AG04449 (cell line): ENCODE measurements at regions not wholly inside any gene's neighbourhood (a gene's known extent, or its start where the extent isn't known, plus 50 kb on each side); places are given as distances from the start of the nearest gene placed in this dataset.

Experiments
- CTCF ChIA-PET: fragments of 350-600 bp; formaldehyde crosslinking; extraction: SDS; loops from one replicate; lab custom pipeline; 2021; ENCODE audit warnings: antibody characterized with exemption; lab: Yijun Ruan, JAX
- POLR2A ChIA-PET: fragments of 400-600, 350-600 bp; formaldehyde crosslinking; extraction: SDS; loops from one replicate; lab custom pipeline; 2020; ENCODE audit warnings: antibody characterized with exemption, inconsistent platforms; lab: Yijun Ruan, JAX
- DNase-seq: peaks from one replicate; pipeline ENCODE4 v3.0.0-alpha.2; 2010; ENCODE audit warnings: low read depth, low spot score
- H3K4me3 ChIP-seq: 2 replicates; pipeline ENCODE4 v1.5.1; 2011; ENCODE audit warnings: low read depth, mild to moderate bottlenecking, control low read depth, low read length
- CTCF ChIP-seq: IDR thresholded peaks from one replicate; pipeline ENCODE4 v1.5.1; 2011; ENCODE audit warnings: mild to moderate bottlenecking, moderate library complexity, low read length, control low read depth, inconsistent platforms; ENCODE audit not compliant: insufficient read depth; ENCODE audit errors: missing control alignments

GRCh38 chr11:121757480-121758125, 304.8 kb upstream of the SORL1-AS1 start:
- ChIA-PET POLR2A (no interaction called here), CTCF (interaction anchor here (1.8 kb wide), 1 partner anchor 102 kb away, joined by 4 read pairs; no protein-coding TSS in a partner anchor)
- no peak for DNase-seq
- no peak for TF ChIP-seq CTCF
- no peak overlapping the region for H3K4me3 ChIP-seq

- ChIA-PET POLR2A (interaction anchor here (0.6 kb wide), 1 partner anchor 34 kb away, joined by 3 read pairs; no protein-coding TSS in a partner anchor), CTCF (interaction anchor here (1.4 to 1.8 kb wide), 2 partner anchors 22 to 101 kb away, joined by 3 to 4 read pairs; no protein-coding TSS in a partner anchor)
- TF ChIP-seq CTCF, result no peak
These were observed 303.1 kb upstream of the SORL1-AS1 start for GRCh38 chr11:121755906-121756305.

DNA sequence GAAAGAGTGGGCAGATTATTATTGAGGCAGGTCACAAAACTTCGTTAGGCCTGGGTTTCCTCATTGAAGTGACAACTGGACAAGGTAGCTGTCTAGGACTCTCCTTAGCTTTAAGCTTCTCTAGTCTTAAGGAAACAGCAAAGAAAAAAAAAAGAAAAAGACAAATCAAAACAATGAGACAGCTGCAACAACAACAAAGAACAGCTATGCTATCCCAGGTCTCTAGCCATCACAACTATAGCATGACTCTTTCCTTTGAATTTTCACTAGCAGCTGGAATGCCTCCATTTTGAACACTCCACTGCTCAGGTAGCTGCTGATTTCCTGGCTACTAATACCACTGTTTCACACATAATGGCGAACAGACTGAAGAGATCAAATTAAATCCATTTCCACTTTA, 302.4 kb upstream of the SORL1-AS1 start:
- ChIA-PET CTCF (interaction anchor here (0.8 to 1.7 kb wide), 3 partner anchors 9 to 22 kb away, joined by 3 to 8 read pairs (median 3); no protein-coding TSS in a partner anchor), POLR2A (no interaction called here)
- no peak for DNase-seq
- no peak overlapping the region for H3K4me3 ChIP-seq
- no peak for TF ChIP-seq CTCF

More at GRCh38 chr11:121755906-121756305, 303.1 kb upstream of the SORL1-AS1 start:
- DNase-seq, result no peak
- H3K4me3 ChIP-seq, result no peak overlapping the region

DNA sequence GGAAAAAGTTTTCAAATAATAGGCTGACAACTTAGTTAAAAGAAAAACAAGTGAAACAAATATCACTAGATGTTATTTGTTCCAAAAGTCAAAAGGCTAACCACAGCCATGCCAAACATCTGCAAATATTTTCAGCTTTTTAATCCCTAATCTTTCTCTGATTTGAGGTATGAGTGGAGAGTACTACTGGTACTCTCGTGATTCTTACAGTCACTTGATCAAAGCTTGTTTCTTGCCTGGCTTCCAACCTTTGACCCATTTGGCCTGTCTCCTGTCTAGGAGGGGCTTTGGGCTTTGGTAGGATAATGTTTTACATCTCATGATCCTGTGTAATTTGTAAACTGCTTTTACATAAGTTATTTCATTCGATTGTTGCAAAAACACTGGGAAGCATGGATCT, 301.8 kb upstream of the SORL1-AS1 start:
- POLR2A ChIA-PET, result interaction anchor here (0.5 kb wide), 1 partner anchor 88 kb away, joined by 3 read pairs; no protein-coding TSS in a partner anchor
- no peak overlapping the region for H3K4me3 ChIP-seq
- CTCF ChIA-PET, result interaction anchor here (0.8 to 1.7 kb wide), 3 partner anchors 10 to 23 kb away, joined by 3 to 8 read pairs (median 3); no protein-coding TSS in a partner anchor
- no peak for DNase-seq
- no peak for TF ChIP-seq CTCF

- no peak overlapping the region for H3K4me3 ChIP-seq
- TF ChIP-seq CTCF, result no peak
- no peak for DNase-seq
- POLR2A ChIA-PET, result no interaction called here
- CTCF ChIA-PET, result interaction anchor here (1.5 kb wide), 1 partner anchor 24 kb away, joined by 6 read pairs; no protein-coding TSS in a partner anchor
These were observed 296.9 kb upstream of the SORL1-AS1 start for GRCh38 chr11:121749691-121750090.

DNA sequence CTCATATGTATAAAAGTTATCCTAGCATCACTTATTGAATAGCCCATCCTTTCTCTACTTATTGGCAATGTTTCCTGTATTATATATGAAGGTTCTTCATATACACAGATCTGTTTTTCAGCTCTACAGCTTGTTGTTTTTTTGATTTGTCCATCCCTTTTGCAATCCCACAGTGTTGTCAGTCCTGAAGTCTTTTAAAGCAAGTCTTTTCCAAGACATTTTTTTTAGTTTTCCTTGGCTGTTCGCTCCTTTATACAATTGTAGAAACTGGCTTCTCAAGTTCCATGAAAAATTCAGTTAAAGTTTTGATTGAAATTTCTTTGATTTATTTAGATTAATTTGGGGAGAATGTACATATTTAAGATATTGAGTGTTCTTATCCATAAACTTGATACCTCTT, 295.3 kb upstream of the SORL1-AS1 start:
- ChIA-PET POLR2A (no interaction called here), CTCF (no interaction called here)

More for the DNA sequence above, 295.3 kb upstream of the SORL1-AS1 start:
- TF ChIP-seq CTCF, result no peak
- no peak for DNase-seq
- no peak overlapping the region for H3K4me3 ChIP-seq
